Activated gamma-delta T cell (primary cell): ENCODE measurements at regions not wholly inside any gene's neighbourhood (a gene's known extent, or its start where the extent isn't known, plus 50 kb on each side); places are given as distances from the start of the nearest gene placed in this dataset.

Source experiments
- DNase-seq: peaks from one replicate; lab custom pipeline; 2025; lab: John Stamatoyannopoulos, UW

GRCh38 chr6:37556881-37557644, 57.4 kb upstream of the CCDC167 start:
- no peak for DNase-seq

GRCh38 chr6:37555040-37555781, 55.5 kb upstream of the CCDC167 start:
- DNase-seq = no peak

- no peak for DNase-seq
Observed at GRCh38 chr6:37554480-37554819, 54.8 kb upstream of the CCDC167 start.

- DNase-seq = no peak
Observed at GRCh38 chr6:37552267-37552666, 52.6 kb upstream of the CCDC167 start.

GRCh38 chr6:37551867-37552266, 52.2 kb upstream of the CCDC167 start:
- DNase-seq = no peak

- DNase-seq = no peak
Observed at GRCh38 chr6:37551446-37551845, 51.8 kb upstream of the CCDC167 start.

GRCh38 chr6:37551002-37551401, 51.3 kb upstream of the CCDC167 start:
- DNase-seq = no peak

GRCh38 chr6:37550191-37550831, 50.6 kb upstream of the CCDC167 start:
- no peak for DNase-seq

GRCh38 chr6:37549558-37549957, 49.9 kb upstream of the CCDC167 start:
- no peak for DNase-seq
